SKM-1 (cell line): ENCODE measurements at regions not wholly inside any gene's neighbourhood (a gene's known extent, or its start where the extent isn't known, plus 50 kb on each side); places are given as distances from the start of the nearest gene placed in this dataset.

Experiments
- DNase-seq: peaks from one replicate; lab custom pipeline; 2025; ENCODE audit not compliant: unreplicated experiment; lab: John Stamatoyannopoulos, UW

DNA sequence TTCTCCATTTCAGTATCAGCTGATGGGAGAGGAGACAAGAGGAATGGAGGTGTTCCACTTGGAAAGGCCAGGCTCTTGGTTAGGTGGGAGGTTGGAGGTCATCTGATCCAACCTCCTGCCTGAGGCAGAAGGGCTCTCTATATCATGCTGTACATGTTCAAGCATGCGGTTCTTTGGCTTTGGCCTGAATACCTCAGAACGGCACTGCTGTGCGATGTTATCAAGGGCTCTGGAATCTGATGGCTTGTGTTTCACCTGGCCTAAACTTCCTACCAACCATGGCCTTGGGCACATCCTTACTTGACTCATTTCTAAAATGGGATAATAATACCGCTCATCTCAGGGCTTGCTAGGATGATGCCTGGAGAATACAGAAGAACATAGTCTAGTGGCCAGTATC lies 90.1 kb upstream of the FAM169A start:
- DNase-seq, result no peak

DNA sequence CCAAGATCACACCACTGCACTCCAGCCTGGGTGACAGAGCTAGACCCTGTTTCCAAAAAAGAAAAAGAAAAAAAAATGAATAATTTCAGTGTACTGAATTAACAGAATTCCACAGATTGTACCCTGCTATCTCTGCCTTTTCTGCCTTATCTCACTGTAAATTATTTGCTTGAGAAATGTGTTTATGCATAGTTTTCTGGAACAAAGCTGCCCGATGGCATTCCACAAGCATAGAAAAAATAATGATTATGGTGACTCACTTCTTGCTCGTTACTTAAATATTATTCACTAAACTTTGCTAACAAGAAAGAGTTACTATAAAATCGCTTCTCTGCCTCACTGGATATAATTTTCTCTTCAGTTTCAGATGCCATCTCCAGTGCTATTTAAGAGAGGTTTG lies 88.7 kb upstream of the FAM169A start:
- no peak for DNase-seq

DNA sequence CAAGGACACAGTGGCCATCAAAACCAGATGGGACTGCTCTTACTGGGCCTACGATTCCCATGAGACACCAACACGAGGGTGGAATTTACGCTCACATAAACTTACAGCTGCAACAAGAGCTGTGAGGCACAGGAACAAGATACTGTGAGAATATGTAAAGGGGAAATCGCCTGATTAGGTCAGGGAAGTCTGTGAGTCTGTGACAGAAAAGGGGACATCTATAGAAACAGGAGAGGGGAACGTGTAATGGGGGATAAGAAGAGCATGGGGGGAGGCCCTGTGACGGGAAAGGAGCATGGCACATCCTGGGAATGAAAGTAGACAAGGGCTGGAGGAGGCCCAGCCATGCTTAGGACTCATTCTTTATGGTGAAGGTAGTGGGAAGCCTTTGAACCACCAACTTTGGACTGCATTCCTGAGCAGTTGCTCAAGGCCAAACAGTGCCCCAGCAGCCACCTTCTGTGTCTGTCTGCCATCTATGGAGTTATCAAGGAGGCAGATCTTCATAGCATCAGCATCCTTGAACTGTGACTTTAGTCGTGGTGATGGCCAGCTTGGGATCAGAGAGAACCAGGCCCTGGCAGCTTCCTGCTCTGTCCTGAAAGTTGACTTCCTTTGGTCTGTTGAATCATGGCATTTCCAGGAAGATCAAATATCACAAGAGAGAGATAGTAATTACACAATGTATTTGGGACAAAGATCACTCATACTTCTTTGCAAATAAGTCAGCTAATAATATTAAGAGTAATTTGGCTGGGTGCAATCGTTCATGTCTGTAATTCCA lies 87.9 kb upstream of the FAM169A start:
- no peak for DNase-seq

DNA sequence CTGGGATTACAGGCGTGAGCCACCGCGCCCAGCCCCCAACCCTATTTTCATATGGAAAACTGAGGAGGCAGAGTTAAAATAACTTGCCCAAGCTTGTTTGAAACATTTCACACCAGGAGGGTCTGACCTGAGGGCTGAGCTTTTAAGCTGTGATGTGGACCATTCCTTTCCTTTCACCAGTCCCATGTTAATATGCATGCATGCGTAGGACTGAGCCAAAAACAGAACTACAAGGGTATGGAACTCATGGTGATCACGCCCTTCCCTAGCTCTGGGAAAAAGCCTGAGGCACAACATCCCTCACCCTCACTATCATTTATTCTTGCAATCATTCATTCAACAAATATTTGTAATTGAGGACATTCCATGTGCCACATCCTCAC lies 87.4 kb upstream of the FAM169A start:
- DNase-seq, result no peak

DNA sequence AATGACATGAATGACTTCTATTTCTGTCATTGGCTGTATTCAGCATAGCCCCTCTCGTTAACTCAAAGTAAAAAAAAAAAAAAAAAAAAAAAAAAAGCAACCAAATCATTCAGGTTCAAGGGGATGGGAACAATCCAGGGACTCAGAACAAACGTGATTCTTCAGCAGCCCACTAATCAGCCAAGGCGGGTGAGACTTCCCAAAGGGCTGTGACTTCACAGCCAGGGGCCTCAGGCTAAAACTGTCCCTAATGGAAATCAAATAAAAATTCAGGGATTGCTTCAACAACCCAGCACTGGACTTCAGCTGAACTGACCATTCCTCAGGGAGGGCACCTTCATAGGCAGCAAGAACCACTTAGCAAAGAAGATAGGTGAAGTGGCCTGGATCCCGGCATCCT lies 86.2 kb upstream of the FAM169A start:
- DNase-seq, result no peak

DNA sequence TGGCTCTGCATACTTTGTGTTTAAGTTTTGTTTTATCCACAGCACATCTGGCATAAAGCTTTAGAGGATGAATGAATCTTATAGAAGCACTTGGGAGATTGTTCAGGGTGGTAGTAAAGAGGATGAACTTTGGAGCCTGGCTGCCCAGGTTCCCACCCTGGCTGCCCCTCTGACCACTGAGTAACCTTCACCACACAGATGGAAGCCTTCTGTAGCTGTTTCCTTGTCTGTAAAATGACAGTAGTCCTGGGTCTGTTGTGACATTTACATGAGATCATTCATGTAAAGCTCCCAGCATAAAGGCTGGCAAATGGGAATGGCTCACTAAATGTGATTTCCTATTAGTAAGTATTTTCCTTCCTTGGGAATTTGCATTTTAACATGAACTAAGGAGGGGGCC lies 85.7 kb upstream of the FAM169A start:
- no peak for DNase-seq

DNA sequence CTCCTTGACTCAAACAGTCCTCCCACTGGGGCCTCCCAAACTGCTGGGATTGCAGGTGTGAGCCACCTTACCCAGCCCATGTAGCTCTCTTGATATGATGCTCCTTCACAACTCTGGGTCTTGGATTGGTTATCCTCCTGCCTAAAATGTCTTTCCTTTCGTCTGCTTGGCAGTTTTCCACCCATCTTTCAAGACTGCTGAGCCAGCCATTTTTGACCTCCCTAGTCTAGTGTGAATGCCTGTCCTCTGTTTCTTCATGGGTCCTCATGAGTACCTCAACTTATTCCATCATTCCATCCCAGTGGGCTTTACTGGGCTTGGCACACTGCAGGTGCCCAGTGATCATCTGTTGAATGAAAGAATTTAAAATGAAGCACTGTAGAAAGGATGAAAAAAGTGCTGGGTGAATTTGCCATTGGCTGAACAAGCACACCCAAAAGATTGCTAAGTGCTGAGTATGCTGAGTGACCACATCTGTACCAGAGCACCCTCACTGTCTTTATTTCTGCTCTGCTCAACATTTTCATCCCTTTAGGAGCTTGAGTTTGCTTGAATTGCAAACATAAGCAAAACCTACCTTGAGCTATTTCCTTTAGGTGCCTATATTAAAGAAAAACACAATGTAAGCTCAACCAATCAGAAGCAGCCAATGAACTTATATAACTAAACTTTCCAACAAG lies 84.8 kb upstream of the FAM169A start:
- DNase-seq, result no peak

DNA sequence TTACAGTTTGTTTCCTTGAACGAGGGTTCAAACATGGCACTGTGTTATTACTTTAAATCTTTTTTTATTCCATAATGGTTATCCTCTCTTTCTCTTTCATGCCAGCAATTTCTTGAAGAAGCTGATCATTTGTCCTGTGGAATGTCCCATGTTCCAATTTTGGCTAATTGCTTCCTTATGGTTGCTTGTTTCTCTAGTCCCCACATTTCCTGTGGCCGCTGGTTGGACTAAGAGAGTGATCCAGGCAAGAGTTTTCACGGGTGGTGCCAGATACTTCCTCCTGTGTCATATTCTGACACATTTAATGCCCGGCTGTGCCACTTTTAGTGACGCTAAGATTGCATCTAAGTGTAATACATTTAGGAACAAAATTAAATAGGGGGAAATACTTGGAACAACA lies 83.8 kb upstream of the FAM169A start:
- DNase-seq, result no peak

DNA sequence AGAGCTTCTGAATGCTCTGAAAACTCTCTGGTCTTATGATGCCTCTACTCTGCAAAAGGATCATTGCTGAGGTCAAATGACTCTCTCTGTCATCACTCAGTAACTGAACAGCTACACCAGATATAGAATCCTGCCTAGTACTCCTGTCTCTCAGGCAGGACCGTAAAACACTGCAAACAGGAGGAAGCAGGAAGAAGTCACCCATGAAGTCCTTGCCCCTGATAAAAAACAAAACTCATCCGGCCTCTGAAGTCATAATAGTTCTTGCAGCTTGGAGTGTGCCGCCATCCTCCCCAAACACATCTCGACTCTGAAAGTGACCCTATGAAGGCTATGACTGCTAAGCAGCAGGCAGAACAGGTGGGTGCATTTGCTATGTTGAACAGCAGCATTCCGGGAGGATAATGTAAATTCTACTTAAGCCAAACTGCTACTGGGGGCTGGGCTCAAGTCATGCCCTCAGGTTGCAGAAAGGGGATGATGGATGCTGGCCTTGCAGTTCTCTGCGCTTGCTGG lies 81.9 kb upstream of the FAM169A start:
- DNase-seq, result no peak

DNA sequence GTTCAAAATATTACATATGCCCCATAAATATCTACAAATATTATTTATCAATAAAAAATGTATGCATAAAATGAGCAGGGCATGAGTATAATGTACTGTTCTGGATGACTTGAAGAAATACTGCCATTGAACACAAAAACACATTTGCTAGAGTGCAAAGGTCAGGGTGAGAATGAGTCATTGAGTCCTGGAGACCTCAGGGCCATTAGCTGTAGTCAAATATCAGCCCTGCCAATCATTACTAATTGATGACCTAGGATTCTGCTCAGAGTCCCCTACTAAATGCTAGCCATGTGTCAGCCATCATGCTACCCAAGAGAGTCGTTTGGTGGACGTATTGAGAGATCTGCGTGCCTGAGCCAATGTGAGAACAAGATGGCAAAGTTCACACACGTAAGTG lies 80.3 kb upstream of the FAM169A start:
- DNase-seq, result no peak

DNA sequence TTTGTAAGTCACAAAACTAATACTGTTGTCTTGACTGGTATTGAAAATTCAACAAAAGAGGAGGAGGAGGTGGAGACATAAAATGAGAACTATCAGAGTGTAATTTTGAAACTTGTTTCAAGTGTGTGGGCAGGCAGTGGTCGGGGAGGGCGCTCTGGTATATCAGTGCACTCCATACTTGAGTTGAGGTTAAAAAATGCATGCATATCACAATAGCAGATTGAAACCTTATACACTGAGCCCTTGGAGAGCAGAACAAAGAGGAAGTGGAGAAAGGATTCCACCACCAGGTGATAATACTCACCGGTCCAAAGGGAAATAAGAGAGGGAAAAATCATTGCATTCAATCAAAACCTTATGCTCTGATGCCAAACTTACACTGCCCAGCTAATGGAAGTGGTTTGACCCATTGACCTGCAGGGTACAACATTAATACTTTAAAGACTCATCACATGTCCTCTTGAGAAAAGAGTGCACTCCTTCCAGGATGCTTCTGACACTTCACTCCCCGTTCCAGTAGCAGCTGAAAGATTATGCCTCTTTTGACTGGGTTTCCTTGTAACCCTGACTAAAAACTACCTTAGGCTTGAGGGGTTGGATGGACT lies 79.5 kb upstream of the FAM169A start:
- DNase-seq, result no peak

DNA sequence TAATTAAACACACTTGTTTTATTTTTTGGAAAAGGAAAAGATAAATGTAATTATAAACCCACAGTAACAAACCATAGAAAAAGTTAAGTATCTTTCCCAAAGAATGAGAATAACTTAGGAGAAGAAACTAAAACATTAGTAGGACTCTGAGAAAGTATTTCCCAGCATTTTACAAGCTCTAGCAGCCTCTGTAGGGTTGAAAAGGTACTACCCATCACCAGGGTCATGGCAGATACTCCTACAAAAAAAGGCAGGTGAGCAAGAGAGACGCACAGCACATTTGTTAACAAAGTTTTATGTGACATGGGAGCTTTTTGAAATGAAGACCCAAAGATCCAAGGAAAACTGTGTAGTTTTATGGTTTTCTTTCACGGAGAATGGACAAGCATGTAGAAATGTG lies 77.7 kb upstream of the FAM169A start:
- no peak for DNase-seq

DNA sequence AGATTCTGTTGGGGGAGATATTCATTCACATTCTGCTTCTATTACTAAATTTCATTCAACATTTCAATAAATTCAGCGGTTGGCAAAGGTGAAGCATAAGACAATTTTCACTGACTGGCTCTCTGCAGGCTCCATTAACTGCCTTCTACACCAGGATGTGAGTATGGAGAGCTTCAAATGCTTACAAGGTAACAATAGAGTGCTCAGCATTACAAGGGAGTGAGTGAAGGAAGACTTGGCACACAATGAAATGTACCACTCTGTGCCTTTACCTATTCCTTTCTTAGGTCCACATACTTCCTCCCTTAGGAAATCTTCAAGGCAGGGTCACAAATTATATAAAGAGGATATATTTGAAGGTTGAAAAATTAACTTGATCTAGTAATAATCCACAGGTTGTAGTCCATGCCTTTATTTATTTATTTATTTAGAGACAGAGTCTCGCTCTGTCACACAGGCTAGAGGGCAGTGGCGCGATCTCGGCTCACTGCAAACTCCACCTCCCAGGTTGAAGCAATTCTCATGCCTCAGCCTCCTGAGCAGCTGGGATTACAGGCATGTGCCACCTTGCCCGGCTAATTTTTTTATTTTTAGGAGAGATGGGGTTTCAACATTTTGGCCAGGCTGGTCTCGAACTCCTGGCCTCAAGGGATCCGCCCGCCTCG lies 76.6 kb upstream of the FAM169A start:
- DNase-seq, result no peak

DNA sequence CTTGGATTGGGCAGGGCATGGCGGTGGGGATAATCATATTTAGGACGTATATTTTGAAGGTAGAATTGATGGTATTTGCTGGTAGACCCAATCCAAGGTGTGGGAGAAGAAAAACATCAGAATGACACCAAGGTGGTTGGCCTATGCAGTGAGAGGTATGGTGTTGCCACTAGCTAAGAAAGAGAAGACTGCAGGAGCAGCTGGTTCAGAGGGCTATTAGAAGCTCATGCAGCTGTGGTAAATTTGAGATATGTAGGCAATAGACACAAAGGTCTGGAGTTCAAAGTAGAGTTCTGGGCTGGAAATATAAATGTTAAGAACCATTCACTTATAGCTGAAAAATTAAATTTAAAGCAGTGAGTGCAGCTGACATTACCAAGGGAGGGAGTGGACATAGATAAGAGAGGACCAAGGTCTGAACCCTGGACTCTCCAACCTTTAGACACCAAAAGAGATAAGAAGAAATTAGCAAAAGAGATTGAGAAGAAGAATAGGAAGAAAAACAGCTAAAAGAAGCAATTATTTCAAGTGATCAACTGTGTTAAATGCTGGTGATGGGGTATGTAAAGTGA lies 74.7 kb upstream of the FAM169A start:
- no peak for DNase-seq

DNA sequence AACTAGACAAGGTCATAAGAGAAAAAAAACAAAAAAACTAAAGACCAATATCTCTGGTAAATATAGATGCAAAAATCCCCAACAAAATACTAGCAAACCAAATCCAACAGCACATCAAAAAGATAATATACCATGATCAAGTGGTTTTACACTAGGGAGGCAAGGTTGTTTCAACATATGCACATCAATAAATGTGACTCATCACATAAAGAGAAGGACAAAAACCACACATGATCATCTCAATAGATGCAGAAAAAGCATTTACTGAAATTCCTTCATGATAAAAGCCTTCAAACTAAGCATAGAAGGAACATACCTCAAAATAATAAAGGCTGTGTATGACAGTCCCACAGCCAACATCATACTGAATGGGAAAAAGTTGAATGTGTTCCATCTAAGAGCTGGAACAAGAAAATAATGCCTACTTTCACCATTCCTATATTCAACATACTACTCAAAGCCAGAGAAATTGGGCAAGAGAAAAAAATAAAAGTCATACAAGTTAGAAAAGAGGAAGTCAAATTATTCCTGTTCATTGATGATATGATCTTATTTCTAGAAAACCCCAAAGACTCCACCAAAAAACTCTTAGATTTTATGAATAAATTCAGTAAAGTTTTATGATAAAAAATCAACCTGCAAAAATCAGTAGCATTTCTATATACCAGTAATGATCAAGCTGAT lies 72.2 kb upstream of the FAM169A start:
- no peak for DNase-seq

DNA sequence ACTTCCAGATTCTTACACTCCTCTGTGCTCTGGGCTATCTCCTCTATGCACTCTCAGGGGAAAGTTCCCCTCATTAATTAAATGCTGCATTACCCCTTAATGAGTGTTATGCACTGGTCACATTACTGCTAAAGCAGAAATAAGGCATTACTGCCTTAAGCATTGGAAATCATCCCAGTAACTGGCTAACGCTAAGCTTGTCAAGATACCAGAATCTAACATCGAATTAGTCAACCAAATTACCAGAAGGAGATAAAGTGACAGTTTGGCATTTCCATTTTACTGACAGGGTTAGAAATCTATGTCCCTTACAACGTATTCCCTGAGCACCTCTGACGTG lies 69.5 kb upstream of the FAM169A start:
- DNase-seq, result no peak

DNA sequence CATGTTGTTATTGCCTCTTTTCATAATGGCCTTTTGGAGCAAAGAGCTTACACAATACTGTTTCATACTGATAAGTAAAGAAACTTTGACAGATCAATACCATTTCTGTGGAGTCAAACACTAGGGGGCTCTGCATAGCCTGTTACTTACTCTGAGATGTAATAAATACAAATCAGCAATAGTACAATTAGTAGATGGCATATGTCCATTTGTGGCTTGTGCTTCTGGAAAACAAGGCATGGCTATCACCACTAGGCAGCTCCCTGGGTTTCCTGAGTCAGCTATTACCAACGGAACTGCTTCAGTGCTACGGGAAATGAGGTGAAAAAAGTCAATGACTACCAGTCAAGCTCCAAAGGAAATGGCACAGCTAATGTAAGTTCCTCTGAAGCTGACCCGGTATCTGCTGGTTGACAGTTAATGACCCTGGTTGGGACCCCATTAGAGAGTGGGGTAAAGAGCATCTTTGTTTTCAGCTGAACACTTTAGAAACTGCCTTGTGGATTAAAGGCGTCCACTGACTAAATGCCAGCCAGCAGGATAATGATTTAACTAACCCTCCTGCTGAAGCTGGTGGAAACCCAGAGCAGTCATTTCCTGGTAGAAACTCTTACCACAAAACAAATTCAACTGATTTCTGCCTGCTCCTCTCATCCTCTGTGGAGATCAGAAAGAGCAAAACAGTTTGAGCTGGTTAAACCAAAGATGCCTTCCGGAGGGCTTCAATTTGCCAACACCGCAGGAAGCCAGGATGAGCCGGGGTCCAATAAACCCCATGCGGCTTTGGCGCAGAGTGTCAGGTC lies 69.0 kb upstream of the FAM169A start:
- no peak for DNase-seq

DNA sequence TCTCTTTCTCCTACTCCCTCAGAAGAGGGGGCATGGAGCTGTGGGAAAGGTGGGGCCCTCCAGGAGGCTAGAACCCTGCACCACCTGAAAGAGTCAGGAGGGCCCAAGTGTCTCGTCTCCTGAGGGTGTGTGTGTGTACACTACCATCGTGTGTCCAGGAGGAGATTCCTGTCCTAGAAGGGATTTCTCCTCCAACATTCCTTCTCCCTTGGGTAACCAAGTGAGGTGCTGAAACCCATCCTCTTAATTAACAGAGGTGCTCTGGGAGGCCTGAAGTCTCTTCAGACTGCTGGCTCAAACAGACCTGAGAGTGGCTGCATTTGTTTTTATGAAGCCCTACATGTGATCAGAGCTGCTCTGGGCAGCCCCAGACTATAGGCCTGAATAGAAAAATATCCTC lies 61.1 kb upstream of the FAM169A start:
- DNase-seq, result no peak

DNA sequence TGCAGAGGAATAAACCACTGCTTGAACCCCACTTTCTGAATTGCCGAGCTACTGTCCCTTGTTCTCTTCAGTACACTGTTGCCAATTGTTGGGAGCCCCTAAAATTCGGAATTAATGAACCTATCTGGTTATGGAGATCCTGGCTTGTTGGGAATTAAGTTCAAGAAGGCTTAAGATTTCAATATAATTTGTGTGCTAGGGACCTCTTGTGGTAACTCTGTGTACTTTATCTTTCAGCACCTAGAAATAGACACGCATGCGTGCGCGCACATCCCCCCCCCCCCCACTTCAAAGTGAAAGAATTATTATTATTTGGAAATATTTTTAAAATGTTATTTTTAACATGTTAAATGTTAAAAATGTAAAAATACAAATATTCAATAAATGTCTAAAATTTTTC lies 53.3 kb upstream of the FAM169A start:
- DNase-seq, result peak; percentile 25

DNA sequence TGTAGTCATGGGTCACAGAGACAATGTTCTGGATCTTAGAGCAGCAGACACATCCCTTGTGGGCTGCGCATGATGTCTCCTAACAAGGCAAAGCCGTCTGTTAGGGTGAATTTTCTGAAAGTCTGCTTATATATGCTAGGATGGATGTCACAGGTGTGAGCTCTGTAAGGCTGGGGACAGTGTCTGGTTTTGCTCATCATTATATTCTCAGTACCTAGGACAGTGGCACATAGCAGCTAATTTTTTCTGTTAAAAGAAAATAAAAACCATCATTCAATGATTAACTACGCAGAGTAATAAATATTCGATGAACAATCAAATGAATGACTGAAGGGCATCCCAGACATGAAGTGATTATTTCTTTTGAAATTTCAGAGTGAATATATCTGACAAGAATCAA lies 52.9 kb upstream of the FAM169A start:
- DNase-seq, result no peak
